ACC112 (cell line): ENCODE measurements at regions not wholly inside any gene's neighbourhood (a gene's known extent, or its start where the extent isn't known, plus 50 kb on each side); places are given as distances from the start of the nearest gene placed in this dataset.

Experiments used
- H2AFZ ChIP-seq: fragments of 200-600 bp; sonication (generic); one replicate; pipeline ENCODE4 v1.6.0; 2017; ENCODE audit warnings: antibody characterized with exemption, low read length; ENCODE audit not compliant: unreplicated experiment
- H3K27ac ChIP-seq: fragments of 200-600 bp; sonication (generic); 2 replicates; pipeline ENCODE4 v1.5.1; 2014; ENCODE audit warnings: low read depth, mild to moderate bottlenecking, antibody characterized with exemption, low read length, moderate library complexity
- H3K27me3 ChIP-seq: fragments of 200-600 bp; sonication (generic); 2 replicates; pipeline ENCODE4 v1.6.1; 2014; ENCODE audit warnings: mild to moderate bottlenecking, antibody characterized with exemption, low read length, moderate library complexity, mixed read lengths; ENCODE audit not compliant: insufficient read depth
- H3K36me3 ChIP-seq: fragments of 200-600 bp; sonication (generic); 2 replicates; pipeline ENCODE4 v1.6.1; 2016; ENCODE audit warnings: mild to moderate bottlenecking, antibody characterized with exemption, low read length, moderate library complexity, mixed read lengths; ENCODE audit not compliant: insufficient read depth
- H3K4me1 ChIP-seq: fragments of 200-600 bp; sonication (generic); one replicate; pipeline ENCODE4 v1.6.1; 2016; ENCODE audit warnings: low read length, mixed read lengths; ENCODE audit not compliant: insufficient read depth, unreplicated experiment, control insufficient read depth
- H3K4me3 ChIP-seq: fragments of 200-600 bp; sonication (generic); 2 replicates; pipeline ENCODE4 v1.5.1; 2014; ENCODE audit warnings: mild to moderate bottlenecking, low read depth, low read length
- H3K79me2 ChIP-seq: fragments of 200-600 bp; sonication (generic); one replicate; pipeline ENCODE4 v1.6.0; 2016; ENCODE audit warnings: low read length; ENCODE audit not compliant: control insufficient read depth, unreplicated experiment, insufficient read depth

GRCh38 chr5:142206801-142207200 is 98.2 kb downstream of the NDFIP1 start:
- H3K36me3 ChIP-seq, result no peaks in the 10 kb centered on the region
- peaks cover 15% of the 10 kb centered on the region for H3K4me1 ChIP-seq
- H2AFZ ChIP-seq, result no peak overlapping the region
- H3K27ac ChIP-seq, result no peak overlapping the region
- H3K79me2 ChIP-seq, result no peaks in the 10 kb centered on the region
- H3K4me3 ChIP-seq, result no peak overlapping the region
- no peaks in the 10 kb centered on the region for H3K27me3 ChIP-seq

- Histone ChIP-seq H3K4me3 (no peak overlapping the region), H3K36me3 (no peaks in the 10 kb centered on the region), H3K27ac (no peak overlapping the region), H3K79me2 (no peaks in the 10 kb centered on the region), H3K4me1 (peaks cover 25% of the 10 kb centered on the region), H2AFZ (no peak overlapping the region), H3K27me3 (no peaks in the 10 kb centered on the region)
These were observed 95.6 kb downstream of the NDFIP1 start for GRCh38 chr5:142204219-142204618.
